PC-3 (cell line): ENCODE measurements at regions not wholly inside any gene's neighbourhood (a gene's known extent, or its start where the extent isn't known, plus 50 kb on each side); places are given as distances from the start of the nearest gene placed in this dataset.

ENCODE experiments used
- EZH2 ChIP-seq: fragments of 300-600 bp; sonication (generic); IDR thresholded peaks from one replicate; pipeline ENCODE4 v1.6.1; 2017; ENCODE audit warnings: antibody characterized with exemption, mild to moderate bottlenecking, low read length; ENCODE audit not compliant: unreplicated experiment
- TF ChIP-seq, protein P1 (sequence below): fragments of 300-600 bp; sonication (generic); conservative IDR thresholded peaks from 2 replicates; pipeline ENCODE4 v1.5.1; 2017; ENCODE audit warnings: antibody characterized with exemption, low read depth, mild to moderate bottlenecking, low read length

DNA sequence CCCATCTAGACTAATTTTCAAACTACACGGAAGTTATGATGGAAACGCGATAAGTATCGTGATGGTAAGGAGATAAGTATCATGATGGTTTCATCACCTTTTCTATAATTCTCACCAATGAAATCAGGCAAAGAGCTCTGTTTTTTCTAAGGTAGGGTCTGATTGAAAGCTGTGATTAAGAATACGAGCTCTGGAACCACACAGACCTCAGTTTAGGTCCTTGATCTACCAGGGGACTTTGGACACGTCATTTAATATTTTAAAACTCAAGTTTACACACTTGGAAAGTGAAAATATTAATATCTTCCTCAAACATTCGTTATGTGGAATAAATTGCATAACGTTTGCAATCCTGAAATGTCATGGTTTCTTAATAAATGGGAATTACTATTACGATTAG, 538.2 kb upstream of the CELF2 start:
- TF ChIP-seq EZH2, result no peak
- TF ChIP-seq, protein P1, sequence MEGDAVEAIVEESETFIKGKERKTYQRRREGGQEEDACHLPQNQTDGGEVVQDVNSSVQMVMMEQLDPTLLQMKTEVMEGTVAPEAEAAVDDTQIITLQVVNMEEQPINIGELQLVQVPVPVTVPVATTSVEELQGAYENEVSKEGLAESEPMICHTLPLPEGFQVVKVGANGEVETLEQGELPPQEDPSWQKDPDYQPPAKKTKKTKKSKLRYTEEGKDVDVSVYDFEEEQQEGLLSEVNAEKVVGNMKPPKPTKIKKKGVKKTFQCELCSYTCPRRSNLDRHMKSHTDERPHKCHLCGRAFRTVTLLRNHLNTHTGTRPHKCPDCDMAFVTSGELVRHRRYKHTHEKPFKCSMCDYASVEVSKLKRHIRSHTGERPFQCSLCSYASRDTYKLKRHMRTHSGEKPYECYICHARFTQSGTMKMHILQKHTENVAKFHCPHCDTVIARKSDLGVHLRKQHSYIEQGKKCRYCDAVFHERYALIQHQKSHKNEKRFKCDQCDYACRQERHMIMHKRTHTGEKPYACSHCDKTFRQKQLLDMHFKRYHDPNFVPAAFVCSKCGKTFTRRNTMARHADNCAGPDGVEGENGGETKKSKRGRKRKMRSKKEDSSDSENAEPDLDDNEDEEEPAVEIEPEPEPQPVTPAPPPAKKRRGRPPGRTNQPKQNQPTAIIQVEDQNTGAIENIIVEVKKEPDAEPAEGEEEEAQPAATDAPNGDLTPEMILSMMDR, result no peak
